ENCODE measurements at regions not wholly inside any gene's neighbourhood (a gene's known extent, or its start where the extent isn't known, plus 50 kb on each side); places are given as distances from the start of the nearest gene placed in this dataset.

GRCh38 chr21:26784974-26785373 lies 60.2 kb downstream of the ADAMTS1 start:
- BruUV-seq (replicated peaks) = no TSS peak
- Histone ChIP-seq H3K4me3 (ENCODE audit: low read depth, low read length) (no peak overlapping the region), H3K27me3 (replicated peaks; ENCODE audit: control insufficient read depth, insufficient read depth, low read length) (no peaks in the 10 kb centered on the region), H3K4me1 (no peaks in the 10 kb centered on the region), H3K9me3 (no peaks in the 10 kb centered on the region), H3K36me3 (ENCODE audit: control insufficient read depth, insufficient read depth, low read length) (no peaks in the 10 kb centered on the region)
- H3K4me3 Mint-ChIP-seq (ENCODE audit: unreplicated experiment) = no peak overlapping the region
- H3K36me3 Mint-ChIP-seq (ENCODE audit: insufficient read depth, unreplicated experiment) = no peaks in the 10 kb centered on the region
- POLR2A ChIA-PET = no interaction called here
- no peaks in the 10 kb centered on the region for H3K4me1 Mint-ChIP-seq (ENCODE audit: low read depth, unreplicated experiment)
- no peaks in the 10 kb centered on the region for H3K27me3 Mint-ChIP-seq (ENCODE audit: insufficient read depth, unreplicated experiment)
- CTCF ChIA-PET = no interaction called here
- H3K27ac Mint-ChIP-seq (ENCODE audit: unreplicated experiment) = no peak overlapping the region
- intact Hi-C loops (cut with micrococcal nuclease; ENCODE audit: unreplicated experiment) = no loop called here
- no peak for DNase-seq
- TF ChIP-seq CTCF (IDR thresholded peaks at IDR 0.05; ENCODE audit: insufficient read depth in 1 of 2, low read depth in 1 of 2, low read length in 1 of 2, severe bottlenecking in 1 of 2, unreplicated experiment in 1 of 2) = no peak
- peaks cover 8% of the 10 kb centered on the region for H3K9me3 Mint-ChIP-seq (ENCODE audit: unreplicated experiment)

- H3K36me3 Mint-ChIP-seq (ENCODE audit: insufficient read depth, unreplicated experiment) = no peaks in the 10 kb centered on the region
- CTCF ChIA-PET = no interaction called here
- no peaks in the 10 kb centered on the region for H3K27me3 ChIP-seq (replicated peaks; ENCODE audit: control insufficient read depth, insufficient read depth, low read length)
- POLR2A ChIA-PET = no interaction called here
- H3K27ac Mint-ChIP-seq (ENCODE audit: unreplicated experiment) = no peak overlapping the region
- no peak overlapping the region for H3K4me3 Mint-ChIP-seq (ENCODE audit: unreplicated experiment)
- no peak for TF ChIP-seq CTCF (IDR thresholded peaks at IDR 0.05; ENCODE audit: insufficient read depth in 1 of 2, low read depth in 1 of 2, low read length in 1 of 2, severe bottlenecking in 1 of 2, unreplicated experiment in 1 of 2)
- no peaks in the 10 kb centered on the region for H3K9me3 ChIP-seq
- H3K27me3 Mint-ChIP-seq (ENCODE audit: insufficient read depth, unreplicated experiment) = no peaks in the 10 kb centered on the region
- no peaks in the 10 kb centered on the region for H3K4me1 Mint-ChIP-seq (ENCODE audit: low read depth, unreplicated experiment)
- H3K9me3 Mint-ChIP-seq (ENCODE audit: unreplicated experiment) = peaks cover 8% of the 10 kb centered on the region
- no TSS peak for BruUV-seq (replicated peaks)
- no peaks in the 10 kb centered on the region for H3K36me3 ChIP-seq (ENCODE audit: control insufficient read depth, insufficient read depth, low read length)
- no peak for DNase-seq
- H3K4me1 ChIP-seq = no peaks in the 10 kb centered on the region
- H3K4me3 ChIP-seq (ENCODE audit: low read depth, low read length) = no peak overlapping the region
- intact Hi-C loops (cut with micrococcal nuclease; ENCODE audit: unreplicated experiment) = no loop called here
These were observed 61.6 kb downstream of the ADAMTS1 start for GRCh38 chr21:26783466-26784195.

- Histone ChIP-seq H3K4me1 (no peaks in the 10 kb centered on the region), H3K27me3 (replicated peaks; ENCODE audit: control insufficient read depth, insufficient read depth, low read length) (no peaks in the 10 kb centered on the region), H3K9me3 (no peaks in the 10 kb centered on the region), H3K36me3 (ENCODE audit: control insufficient read depth, insufficient read depth, low read length) (no peaks in the 10 kb centered on the region), H3K4me3 (ENCODE audit: low read depth, low read length) (no peak overlapping the region)
- TF ChIP-seq CTCF (IDR thresholded peaks at IDR 0.05; ENCODE audit: insufficient read depth in 1 of 2, low read depth in 1 of 2, low read length in 1 of 2, severe bottlenecking in 1 of 2, unreplicated experiment in 1 of 2) = no peak
- intact Hi-C loops (cut with micrococcal nuclease; ENCODE audit: unreplicated experiment) = no loop called here
- CTCF ChIA-PET = no interaction called here
- DNase-seq = no peak
- Mint-ChIP-seq H3K27ac (ENCODE audit: unreplicated experiment) (no peak overlapping the region), H3K4me1 (ENCODE audit: low read depth, unreplicated experiment) (no peaks in the 10 kb centered on the region), H3K27me3 (ENCODE audit: insufficient read depth, unreplicated experiment) (no peaks in the 10 kb centered on the region), H3K36me3 (ENCODE audit: insufficient read depth, unreplicated experiment) (no peaks in the 10 kb centered on the region), H3K4me3 (ENCODE audit: unreplicated experiment) (no peak overlapping the region), H3K9me3 (ENCODE audit: unreplicated experiment) (peaks cover 8% of the 10 kb centered on the region)
- no TSS peak for BruUV-seq (replicated peaks)
- POLR2A ChIA-PET = no interaction called here
These were observed 62.5 kb downstream of the ADAMTS1 start for GRCh38 chr21:26782747-26783146.
